HG03108 (cell line): ENCODE measurements at regions not wholly inside any gene's neighbourhood (a gene's known extent, or its start where the extent isn't known, plus 50 kb on each side); places are given as distances from the start of the nearest gene placed in this dataset.

Source experiments
- ATAC-seq: cut with Tn5 transposase; IDR thresholded peaks from one replicate; pipeline ENCODE4 v1.9.1; 2021; ENCODE audit warnings: moderate library complexity; ENCODE audit not compliant: unreplicated experiment

GRCh38 chr1:221099747-221100595 is 220.7 kb downstream of the HLX start:
- ATAC-seq: no peak

- ATAC-seq: no peak
Measured at GRCh38 chr1:221100611-221101010, 221.4 kb downstream of the HLX start.

GRCh38 chr1:221101807-221102605 is 222.8 kb downstream of the HLX start:
- no peak for ATAC-seq

- no peak for ATAC-seq
Measured at GRCh38 chr1:221104596-221104995, 225.4 kb downstream of the HLX start.

GRCh38 chr1:221105578-221105977 is 226.3 kb downstream of the HLX start:
- ATAC-seq: no peak

- no peak for ATAC-seq
Measured at GRCh38 chr1:221106616-221107015, 227.4 kb downstream of the HLX start.

GRCh38 chr1:221109930-221110329 is 230.7 kb downstream of the HLX start:
- no peak for ATAC-seq

- no peak for ATAC-seq
Measured at GRCh38 chr1:221117133-221117532, 237.9 kb downstream of the HLX start.

- no peak for ATAC-seq
Measured at GRCh38 chr1:221117548-221117951, 238.3 kb downstream of the HLX start.

GRCh38 chr1:221118176-221118937 is 239.1 kb downstream of the HLX start:
- no peak for ATAC-seq

GRCh38 chr1:221118938-221119320 is 239.7 kb downstream of the HLX start:
- ATAC-seq: no peak

- ATAC-seq: no peak
Measured at GRCh38 chr1:221122501-221122900, 243.3 kb downstream of the HLX start.

GRCh38 chr1:221125976-221126375 is 246.7 kb downstream of the HLX start:
- ATAC-seq: no peak

- ATAC-seq: no peak
Measured at GRCh38 chr1:221137666-221138065, 258.4 kb downstream of the HLX start.

- ATAC-seq: no peak
Measured at GRCh38 chr1:221138516-221138915, 259.3 kb downstream of the HLX start.

GRCh38 chr1:221139991-221140390 is 260.7 kb downstream of the HLX start:
- ATAC-seq: no peak

- no peak for ATAC-seq
Measured at GRCh38 chr1:221141096-221141495, 261.9 kb downstream of the HLX start.

- ATAC-seq: no peak
Measured at GRCh38 chr1:221141606-221142285, 262.5 kb downstream of the HLX start.

GRCh38 chr1:221148660-221149059 is 269.4 kb downstream of the HLX start:
- no peak for ATAC-seq

- no peak for ATAC-seq
Measured at GRCh38 chr1:221149111-221149510, 269.9 kb downstream of the HLX start.

- no peak for ATAC-seq
Measured at GRCh38 chr1:221149555-221150075, 270.4 kb downstream of the HLX start.
